ENCODE measurements at regions not wholly inside any gene's neighbourhood (a gene's known extent, or its start where the extent isn't known, plus 50 kb on each side); places are given as distances from the start of the nearest gene placed in this dataset.

DNA sequence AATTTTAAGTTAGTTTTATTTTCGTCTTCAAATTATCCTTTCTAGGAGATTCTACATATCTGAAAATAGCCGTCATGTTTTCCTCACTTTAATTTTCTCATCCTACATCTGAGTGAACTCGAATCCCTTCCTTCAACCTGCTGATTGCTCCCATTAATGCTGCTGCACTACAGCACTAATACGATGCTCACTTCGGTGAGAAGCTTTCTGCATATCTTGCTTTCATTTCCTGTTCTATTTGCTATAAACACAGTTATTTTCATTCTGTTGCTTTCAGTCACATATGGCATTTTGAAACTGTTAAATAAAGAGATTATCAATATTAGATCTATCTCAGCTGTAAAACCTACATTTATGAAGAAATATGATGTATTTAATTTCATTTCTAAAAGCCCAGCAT lies 749.2 kb downstream of the EFNA5 start:
- no peak overlapping the region for H3K4me3 ChIP-seq (ENCODE audit: low read depth in 1 of 3, low read length in 3 of 3)
- H3K9me3 ChIP-seq (ENCODE audit: control insufficient read depth in 4 of 4, low read length in 3 of 4), result no peaks in the 10 kb centered on the region
- H3K4me1 ChIP-seq (ENCODE audit: control insufficient read depth in 4 of 4, insufficient read depth in 4 of 4, low read length in 3 of 4), result no peaks in the 10 kb centered on the region
- no peak for DNase-seq (ENCODE audit: low spot score)
- no peak overlapping the region for H3K9ac ChIP-seq (ENCODE audit: low read depth in 1 of 2, low read length in 2 of 2)
- H3K36me3 ChIP-seq (ENCODE audit: control insufficient read depth in 4 of 4, insufficient read depth in 3 of 4, low read depth in 1 of 4, low read length in 3 of 4), result no peaks in the 10 kb centered on the region
- H3K27me3 ChIP-seq (ENCODE audit: control insufficient read depth in 4 of 4, insufficient read depth in 4 of 4, low read length in 3 of 4), result no peaks in the 10 kb centered on the region
- no peak overlapping the region for H3K27ac ChIP-seq (ENCODE audit: low read depth in 1 of 2, low read length in 2 of 2)
- TF ChIP-seq REST (IDR thresholded peaks at IDR 0.05) (no peak), FOXA1 (IDR thresholded peaks at IDR 0.05) (no peak), MAX (IDR thresholded peaks at IDR 0.05) (no peak), JUND (IDR thresholded peaks at IDR 0.05) (no peak), HNF4G (IDR thresholded peaks at IDR 0.05) (no peak), GABPA (IDR thresholded peaks at IDR 0.05 in 1 of 2, conservative IDR thresholded peaks at IDR 0.05 in 1 of 2) (no peak), RAD21 (IDR thresholded peaks at IDR 0.05) (no peak), NR2F2 (IDR thresholded peaks at IDR 0.05) (no peak), RXRA (IDR thresholded peaks at IDR 0.05) (no peak), FOXA2 (IDR thresholded peaks at IDR 0.05) (no peak), SP1 (IDR thresholded peaks at IDR 0.05) (no peak), ZBTB33 (IDR thresholded peaks at IDR 0.05) (no peak), HNF4A (conservative IDR thresholded peaks at IDR 0.05) (no peak), TAF1 (conservative IDR thresholded peaks at IDR 0.05) (no peak), YY1 (IDR thresholded peaks at IDR 0.05) (no peak), EGR1 (IDR thresholded peaks at IDR 0.05; ENCODE audit: low read depth in 2 of 2) (no peak)
- TF ChIP-seq, protein P1, sequence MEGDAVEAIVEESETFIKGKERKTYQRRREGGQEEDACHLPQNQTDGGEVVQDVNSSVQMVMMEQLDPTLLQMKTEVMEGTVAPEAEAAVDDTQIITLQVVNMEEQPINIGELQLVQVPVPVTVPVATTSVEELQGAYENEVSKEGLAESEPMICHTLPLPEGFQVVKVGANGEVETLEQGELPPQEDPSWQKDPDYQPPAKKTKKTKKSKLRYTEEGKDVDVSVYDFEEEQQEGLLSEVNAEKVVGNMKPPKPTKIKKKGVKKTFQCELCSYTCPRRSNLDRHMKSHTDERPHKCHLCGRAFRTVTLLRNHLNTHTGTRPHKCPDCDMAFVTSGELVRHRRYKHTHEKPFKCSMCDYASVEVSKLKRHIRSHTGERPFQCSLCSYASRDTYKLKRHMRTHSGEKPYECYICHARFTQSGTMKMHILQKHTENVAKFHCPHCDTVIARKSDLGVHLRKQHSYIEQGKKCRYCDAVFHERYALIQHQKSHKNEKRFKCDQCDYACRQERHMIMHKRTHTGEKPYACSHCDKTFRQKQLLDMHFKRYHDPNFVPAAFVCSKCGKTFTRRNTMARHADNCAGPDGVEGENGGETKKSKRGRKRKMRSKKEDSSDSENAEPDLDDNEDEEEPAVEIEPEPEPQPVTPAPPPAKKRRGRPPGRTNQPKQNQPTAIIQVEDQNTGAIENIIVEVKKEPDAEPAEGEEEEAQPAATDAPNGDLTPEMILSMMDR (IDR thresholded peaks at IDR 0.05; ENCODE audit: low read depth, low read length, missing input control), result no peak
- TF ChIP-seq, protein P2, sequence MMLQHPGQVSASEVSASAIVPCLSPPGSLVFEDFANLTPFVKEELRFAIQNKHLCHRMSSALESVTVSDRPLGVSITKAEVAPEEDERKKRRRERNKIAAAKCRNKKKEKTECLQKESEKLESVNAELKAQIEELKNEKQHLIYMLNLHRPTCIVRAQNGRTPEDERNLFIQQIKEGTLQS (IDR thresholded peaks at IDR 0.05), result no peak
- 71% methylated on average over 5 of the region's 5 CpGs for WGBS

Measured in liver (tissue), 8 donors.